ENCODE measurements at regions not wholly inside any gene's neighbourhood (a gene's known extent, or its start where the extent isn't known, plus 50 kb on each side); places are given as distances from the start of the nearest gene placed in this dataset.

- Mint-ChIP-seq H3K36me3 (no peaks in the 10 kb centered on the region), H3K9me3 (peaks cover 0 to 2% of the 10 kb centered on the region in 2 donors), H3K27me3 (ENCODE audit: low read depth in 2 of 2) (peaks cover under 1 to 4% of the 10 kb centered on the region in 2 donors), H3K4me3 (no peak overlapping the region), H3K4me1 (no peaks in the 10 kb centered on the region), H3K27ac (no peak overlapping the region)
- intact Hi-C loops (cut with micrococcal nuclease) = no loop called here
- H3K27me3 ChIP-seq (ENCODE audit: control insufficient read depth, insufficient read depth, low read length) = no peaks in the 10 kb centered on the region
- no peak for DNase-seq
- WGBS (ENCODE audit: insufficient coverage) = 100% methylated on average over 1 of the region's 2 CpGs
- no peaks in the 10 kb centered on the region for H3K36me3 ChIP-seq (ENCODE audit: control insufficient read depth, insufficient read depth, low read length)
- no peaks in the 10 kb centered on the region for H3K4me1 ChIP-seq (ENCODE audit: control insufficient read depth, insufficient read depth, low read length)
- H3K27ac ChIP-seq (ENCODE audit: low read length) = no peak overlapping the region
- no peak for ATAC-seq
- TF ChIP-seq, protein P1, sequence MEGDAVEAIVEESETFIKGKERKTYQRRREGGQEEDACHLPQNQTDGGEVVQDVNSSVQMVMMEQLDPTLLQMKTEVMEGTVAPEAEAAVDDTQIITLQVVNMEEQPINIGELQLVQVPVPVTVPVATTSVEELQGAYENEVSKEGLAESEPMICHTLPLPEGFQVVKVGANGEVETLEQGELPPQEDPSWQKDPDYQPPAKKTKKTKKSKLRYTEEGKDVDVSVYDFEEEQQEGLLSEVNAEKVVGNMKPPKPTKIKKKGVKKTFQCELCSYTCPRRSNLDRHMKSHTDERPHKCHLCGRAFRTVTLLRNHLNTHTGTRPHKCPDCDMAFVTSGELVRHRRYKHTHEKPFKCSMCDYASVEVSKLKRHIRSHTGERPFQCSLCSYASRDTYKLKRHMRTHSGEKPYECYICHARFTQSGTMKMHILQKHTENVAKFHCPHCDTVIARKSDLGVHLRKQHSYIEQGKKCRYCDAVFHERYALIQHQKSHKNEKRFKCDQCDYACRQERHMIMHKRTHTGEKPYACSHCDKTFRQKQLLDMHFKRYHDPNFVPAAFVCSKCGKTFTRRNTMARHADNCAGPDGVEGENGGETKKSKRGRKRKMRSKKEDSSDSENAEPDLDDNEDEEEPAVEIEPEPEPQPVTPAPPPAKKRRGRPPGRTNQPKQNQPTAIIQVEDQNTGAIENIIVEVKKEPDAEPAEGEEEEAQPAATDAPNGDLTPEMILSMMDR (IDR thresholded peaks at IDR 0.05) = no peak
- H3K4me3 ChIP-seq (ENCODE audit: low read length) = no peak overlapping the region
- no peaks in the 10 kb centered on the region for H3K9me3 ChIP-seq (ENCODE audit: control insufficient read depth, insufficient read depth, low read length)
These were observed 325.1 kb upstream of the TANK start for GRCh38 chr2:160835166-160835565.

DNA sequence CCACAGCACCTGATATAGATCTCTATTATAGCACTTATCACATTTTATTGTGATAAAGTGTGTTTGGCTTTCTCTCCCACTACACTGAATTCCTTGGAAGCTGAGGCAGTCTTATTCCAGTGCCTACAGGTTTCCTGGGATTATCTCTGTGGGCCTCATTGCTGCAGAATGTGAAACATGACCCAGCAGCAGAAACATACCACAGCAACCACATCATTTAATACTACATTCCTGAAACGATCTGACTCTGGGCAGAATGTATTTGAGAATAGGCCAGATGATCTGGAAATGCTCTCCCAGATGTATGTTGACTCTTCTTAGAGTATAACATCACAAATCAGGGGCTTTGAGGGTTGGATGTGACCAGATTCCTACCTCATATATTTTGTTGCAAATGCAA, 323.5 kb upstream of the TANK start:
- Histone ChIP-seq H3K27ac (ENCODE audit: low read length) (no peak overlapping the region), H3K4me1 (ENCODE audit: control insufficient read depth, insufficient read depth, low read length) (no peaks in the 10 kb centered on the region), H3K36me3 (ENCODE audit: control insufficient read depth, insufficient read depth, low read length) (no peaks in the 10 kb centered on the region), H3K27me3 (ENCODE audit: control insufficient read depth, insufficient read depth, low read length) (no peaks in the 10 kb centered on the region), H3K4me3 (ENCODE audit: low read length) (no peak overlapping the region), H3K9me3 (ENCODE audit: control insufficient read depth, insufficient read depth, low read length) (no peaks in the 10 kb centered on the region)
- no peaks in the 10 kb centered on the region for H3K4me1 Mint-ChIP-seq
- H3K9me3 Mint-ChIP-seq = peaks cover 0 to 4% of the 10 kb centered on the region in 2 donors
- no CpG with 5 or more reads among the region's 1 CpG for WGBS (ENCODE audit: insufficient coverage)
- no peak overlapping the region for H3K4me3 Mint-ChIP-seq
- peaks cover 4 to 7% of the 10 kb centered on the region in 2 donors for H3K27me3 Mint-ChIP-seq (ENCODE audit: low read depth in 2 of 2)
- H3K36me3 Mint-ChIP-seq = no peaks in the 10 kb centered on the region
- DNase-seq (no peak), ATAC-seq (no peak)
- TF ChIP-seq, protein P1 (IDR thresholded peaks at IDR 0.05) = no peak
- H3K27ac Mint-ChIP-seq = no peak overlapping the region
- intact Hi-C loops (cut with micrococcal nuclease) = no loop called here

DNA sequence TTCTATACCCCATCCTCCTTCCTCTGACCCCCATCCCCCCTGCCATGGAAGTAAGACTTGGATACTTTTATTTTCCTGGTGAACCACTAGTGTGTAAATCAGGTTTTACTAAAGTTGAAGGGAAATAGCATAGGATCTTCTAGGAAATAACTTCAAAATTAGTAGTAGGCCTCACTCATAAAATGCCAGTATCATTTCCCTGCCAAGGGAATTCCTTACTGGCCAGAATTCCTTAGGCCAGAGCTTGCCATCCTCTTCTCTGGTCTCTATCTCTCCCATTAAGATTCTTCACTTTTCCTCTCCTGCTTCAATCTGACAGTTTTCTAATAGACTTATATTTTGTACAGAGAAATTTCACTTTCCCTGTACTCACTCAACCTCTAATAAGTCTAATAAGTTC, 322.8 kb upstream of the TANK start:
- H3K27me3 ChIP-seq (ENCODE audit: control insufficient read depth, insufficient read depth, low read length) = no peaks in the 10 kb centered on the region
- TF ChIP-seq, protein P1 (IDR thresholded peaks at IDR 0.05) = no peak

DNA sequence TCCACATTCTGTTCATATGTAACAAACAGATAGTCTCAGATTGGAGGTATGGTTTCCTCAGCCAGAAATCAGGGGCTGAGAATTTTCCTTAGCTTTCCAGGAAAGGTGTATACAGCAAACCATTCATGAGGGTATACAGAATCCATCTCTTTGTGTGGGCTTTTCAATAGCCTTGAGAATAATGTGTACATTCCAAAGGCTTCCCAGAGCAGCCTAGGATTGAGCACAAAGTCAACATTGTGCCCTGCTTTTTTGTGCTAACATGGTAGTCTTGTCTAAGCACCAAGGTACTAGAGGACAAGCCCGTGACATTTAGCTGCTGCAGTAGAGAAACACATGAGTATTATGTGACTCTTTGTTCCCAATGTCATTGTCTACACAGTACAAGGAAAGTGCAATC, 322.1 kb upstream of the TANK start:
- intact Hi-C loops (cut with micrococcal nuclease) = no loop called here
- no peak overlapping the region for H3K27ac ChIP-seq (ENCODE audit: low read length)
- TF ChIP-seq, protein P1 (IDR thresholded peaks at IDR 0.05) = no peak
- no peaks in the 10 kb centered on the region for H3K36me3 ChIP-seq (ENCODE audit: control insufficient read depth, insufficient read depth, low read length)
- H3K27me3 Mint-ChIP-seq (ENCODE audit: low read depth in 2 of 2) = peaks cover 4 to 8% of the 10 kb centered on the region in 2 donors
- DNase-seq = no peak
- no peak for ATAC-seq
- H3K4me1 Mint-ChIP-seq = no peaks in the 10 kb centered on the region
- H3K4me1 ChIP-seq (ENCODE audit: control insufficient read depth, insufficient read depth, low read length) = no peaks in the 10 kb centered on the region
- H3K27ac Mint-ChIP-seq = no peak overlapping the region
- WGBS (ENCODE audit: insufficient coverage) = 100% methylated on average over 1 of the region's 1 CpG
- H3K36me3 Mint-ChIP-seq = no peaks in the 10 kb centered on the region
- peaks cover 0 to 4% of the 10 kb centered on the region in 2 donors for H3K9me3 Mint-ChIP-seq
- no peak overlapping the region for H3K4me3 ChIP-seq (ENCODE audit: low read length)
- H3K9me3 ChIP-seq (ENCODE audit: control insufficient read depth, insufficient read depth, low read length) = no peaks in the 10 kb centered on the region
- H3K27me3 ChIP-seq (ENCODE audit: control insufficient read depth, insufficient read depth, low read length) = no peaks in the 10 kb centered on the region
- no peak overlapping the region for H3K4me3 Mint-ChIP-seq

More for the DNA sequence above, 322.8 kb upstream of the TANK start:
- Histone ChIP-seq H3K4me3 (ENCODE audit: low read length) (no peak overlapping the region), H3K4me1 (ENCODE audit: control insufficient read depth, insufficient read depth, low read length) (no peaks in the 10 kb centered on the region), H3K9me3 (ENCODE audit: control insufficient read depth, insufficient read depth, low read length) (no peaks in the 10 kb centered on the region), H3K27ac (ENCODE audit: low read length) (no peak overlapping the region), H3K36me3 (ENCODE audit: control insufficient read depth, insufficient read depth, low read length) (no peaks in the 10 kb centered on the region)
- intact Hi-C loops (cut with micrococcal nuclease) = no loop called here
- Mint-ChIP-seq H3K36me3 (no peaks in the 10 kb centered on the region), H3K9me3 (peaks cover 0 to 4% of the 10 kb centered on the region in 2 donors), H3K27me3 (ENCODE audit: low read depth in 2 of 2) (peaks cover 4 to 8% of the 10 kb centered on the region in 2 donors), H3K27ac (no peak overlapping the region), H3K4me3 (no peak overlapping the region), H3K4me1 (no peaks in the 10 kb centered on the region)
- ATAC-seq (no peak), DNase-seq (no peak)

All from natural killer cell (primary cell).